CD4-positive, alpha-beta T cell (primary cell): ENCODE measurements at regions not wholly inside any gene's neighbourhood (a gene's known extent, or its start where the extent isn't known, plus 50 kb on each side); places are given as distances from the start of the nearest gene placed in this dataset.

Experiments used
- ATAC-seq: fragments of 200-7000 bp; cut with Tn5 transposase; one replicate; pipeline ENCODE4 v1.10.0; 2022; ENCODE audit warnings: mild to moderate bottlenecking; ENCODE audit not compliant: poor library complexity
- CTCF ChIA-PET: fragments of 350-600 bp; sonication (Branson Sonifier 250); formaldehyde crosslinking; loops from one replicate; lab custom pipeline; 2021; ENCODE audit warnings: antibody characterized with exemption, inconsistent platforms; lab: Charles Lee
- POLR2A ChIA-PET: fragments of 350-600 bp; sonication (Branson Sonifier 250); formaldehyde crosslinking; loops from one replicate; lab custom pipeline; 2021; ENCODE audit warnings: antibody characterized with exemption, inconsistent platforms; lab: Charles Lee
- DNase-seq, 14 experiments: peaks; one replicate each; pipeline ENCODE4 v3.0.0-alpha.2; 2013 to 2020; ENCODE audit warnings: mixed read lengths in 2 of 14
- H3K27ac ChIP-seq, 2 donors: one replicate each; pipeline versions ENCODE4 v1.5.1 to v1.7.0; 2013; ENCODE audit warnings: low read length in 2 of 2, low read depth in 1 of 2, mild to moderate bottlenecking in 1 of 2
- H3K27me3 ChIP-seq, 2 experiments: 1 replicate in 1 of 2; 2 replicates in 1 of 2; pipeline versions ENCODE4 v1.6.1 to v1.7.0; 2013; ENCODE audit warnings: low read length in 2 of 2, control low read depth in 1 of 2, mild to moderate bottlenecking in 1 of 2, moderate library complexity in 1 of 2; ENCODE audit not compliant: insufficient read depth in 2 of 2, control insufficient read depth in 1 of 2
- H3K36me3 ChIP-seq: one replicate; pipeline ENCODE4 v1.6.1; 2013; ENCODE audit warnings: low read length, control low read depth; ENCODE audit not compliant: insufficient read depth
- H3K4me1 ChIP-seq: one replicate; pipeline ENCODE4 v1.6.1; 2013; ENCODE audit warnings: low read length, control low read depth; ENCODE audit not compliant: insufficient read depth
- H3K4me3 ChIP-seq: one replicate; pipeline ENCODE4 v1.5.1; 2013; ENCODE audit warnings: mild to moderate bottlenecking, low read length, moderate library complexity
- H3K9me3 ChIP-seq, 2 experiments: 1 replicate in 1 of 2; 2 replicates in 1 of 2; pipeline versions ENCODE4 v1.6.1 to v1.7.0; 2013; ENCODE audit warnings: low read length in 2 of 2, mild to moderate bottlenecking in 2 of 2, control low read depth in 1 of 2, moderate library complexity in 1 of 2; ENCODE audit not compliant: control insufficient read depth in 1 of 2, insufficient read depth in 1 of 2
- H3K27ac Mint-ChIP-seq: one replicate; pipeline ENCODE4 v1.8.0; 2020; ENCODE audit warnings: mixed read lengths
- H3K27me3 Mint-ChIP-seq: one replicate; pipeline ENCODE4 v1.8.0; 2021; ENCODE audit warnings: mixed read lengths
- H3K36me3 Mint-ChIP-seq: one replicate; pipeline ENCODE4 v1.8.0; 2021; ENCODE audit warnings: low read depth, mixed read lengths
- H3K4me1 Mint-ChIP-seq: one replicate; pipeline ENCODE4 v1.8.0; 2021; ENCODE audit warnings: low read depth, mixed read lengths
- H3K4me3 Mint-ChIP-seq: one replicate; pipeline ENCODE4 v1.8.0; 2020; ENCODE audit warnings: mild to moderate bottlenecking, mixed read lengths
- H3K9me3 Mint-ChIP-seq: one replicate; pipeline ENCODE4 v1.8.0; 2020; ENCODE audit warnings: mixed read lengths
- CTCF ChIP-seq: fragments of 200-600 bp; IDR thresholded peaks from one replicate; pipeline ENCODE4 v1.8.0; 2022; ENCODE audit warnings: antibody characterized with exemption, mild to moderate bottlenecking
- intact Hi-C, 2 experiments: fragments of 100-400 bp; cut with DNase I in 1 of 2; cut with micrococcal nuclease in 1 of 2; formaldehyde crosslinking; loops; one replicate each; pipeline versions ENCODE4 v1.15.1 to v1.9.0; 2023 to 2025; cut with DNase I, micrococcal nuclease

GRCh38 chr1:39139723-39140360, 64.7 kb upstream of the MACF1 start:
- ChIA-PET POLR2A (interaction anchor here (0.7 kb wide), 1 partner anchor 30 kb away, joined by 3 read pairs; no protein-coding TSS in a partner anchor), CTCF (no interaction called here)
- Histone ChIP-seq H3K9me3 (no peaks in the 10 kb centered on the region), H3K36me3 (no peaks in the 10 kb centered on the region), H3K27ac (no peak overlapping the region), H3K27me3 (no peaks in the 10 kb centered on the region), H3K4me3 (no peak overlapping the region), H3K4me1 (no peaks in the 10 kb centered on the region)
- Mint-ChIP-seq H3K4me1 (no peaks in the 10 kb centered on the region), H3K36me3 (no peaks in the 10 kb centered on the region), H3K4me3 (no peak overlapping the region), H3K27me3 (no peaks in the 10 kb centered on the region), H3K9me3 (no peaks in the 10 kb centered on the region), H3K27ac (no peak overlapping the region)
- DNase-seq, result no peak
- no peak for TF ChIP-seq CTCF
- ATAC-seq, result no peak
- intact Hi-C loops, result no loop called here

- H3K27me3 ChIP-seq, result no peaks in the 10 kb centered on the region
- Mint-ChIP-seq H3K4me3 (no peak overlapping the region), H3K36me3 (no peaks in the 10 kb centered on the region), H3K27me3 (no peaks in the 10 kb centered on the region), H3K9me3 (no peaks in the 10 kb centered on the region), H3K27ac (no peak overlapping the region), H3K4me1 (no peaks in the 10 kb centered on the region)
- no peaks in the 10 kb centered on the region for H3K4me1 ChIP-seq
- no peak for DNase-seq
- H3K27ac ChIP-seq, result no peak overlapping the region
- ChIA-PET POLR2A (no interaction called here), CTCF (interaction anchor here (0.6 to 1.3 kb wide), 2 partner anchors 42 to 1541 kb away, joined by 3 read pairs; no protein-coding TSS in a partner anchor)
- no peak overlapping the region for H3K4me3 ChIP-seq
- intact Hi-C loops, result no loop called here
- ATAC-seq, result no peak
- no peak for TF ChIP-seq CTCF
- H3K36me3 ChIP-seq, result no peaks in the 10 kb centered on the region
- H3K9me3 ChIP-seq, result no peaks in the 10 kb centered on the region
Observed at GRCh38 chr1:39141925-39142324, 62.6 kb upstream of the MACF1 start.

GRCh38 chr1:39142401-39143060, 62.0 kb upstream of the MACF1 start:
- POLR2A ChIA-PET, result no interaction called here

More at GRCh38 chr1:39142401-39143060, 62.0 kb upstream of the MACF1 start:
- ATAC-seq (no peak), DNase-seq (no peak)
- CTCF ChIA-PET, result interaction anchor here (1.3 kb wide), 1 partner anchor 41 kb away, joined by 3 read pairs; no protein-coding TSS in a partner anchor
- H3K27ac Mint-ChIP-seq, result no peak overlapping the region
- H3K4me3 ChIP-seq, result no peak overlapping the region
- TF ChIP-seq CTCF, result no peak
- H3K9me3 ChIP-seq, result no peaks in the 10 kb centered on the region
- H3K36me3 Mint-ChIP-seq, result no peaks in the 10 kb centered on the region
- no peaks in the 10 kb centered on the region for H3K36me3 ChIP-seq
- H3K27ac ChIP-seq, result no peak overlapping the region
- no peaks in the 10 kb centered on the region for H3K9me3 Mint-ChIP-seq
- intact Hi-C loops, result no loop called here
- H3K4me3 Mint-ChIP-seq, result no peak overlapping the region
- H3K27me3 Mint-ChIP-seq, result peaks cover 3% of the 10 kb centered on the region
- H3K4me1 ChIP-seq, result no peaks in the 10 kb centered on the region
- no peaks in the 10 kb centered on the region for H3K27me3 ChIP-seq
- no peaks in the 10 kb centered on the region for H3K4me1 Mint-ChIP-seq
